ENCODE measurements at regions not wholly inside any gene's neighbourhood (a gene's known extent, or its start where the extent isn't known, plus 50 kb on each side); places are given as distances from the start of the nearest gene placed in this dataset.

- no peak for DNase-seq (ENCODE audit: low read depth)
These were observed 210.9 kb downstream of the ZC3H11B start for GRCh38 chr1:219401724-219402625.

GRCh38 chr1:219399446-219399845, 213.5 kb downstream of the ZC3H11B start:
- no peak for DNase-seq (ENCODE audit: low read depth)

- no peak for DNase-seq (ENCODE audit: low read depth)
These were observed 214.0 kb downstream of the ZC3H11B start for GRCh38 chr1:219398815-219399396.

- no peak for DNase-seq (ENCODE audit: low read depth)
These were observed 215.4 kb downstream of the ZC3H11B start for GRCh38 chr1:219397511-219397910.

GRCh38 chr1:219391297-219391696, 217.6 kb downstream of the LYPLAL1 start:
- DNase-seq (ENCODE audit: low read depth) = no peak

GRCh38 chr1:219387211-219387610, 213.5 kb downstream of the LYPLAL1 start:
- DNase-seq (ENCODE audit: low read depth) = no peak

- DNase-seq (ENCODE audit: low read depth) = peak; percentile 4
These were observed 212.2 kb downstream of the LYPLAL1 start for GRCh38 chr1:219385787-219386427.

- no peak for DNase-seq (ENCODE audit: low read depth)
These were observed 209.6 kb downstream of the LYPLAL1 start for GRCh38 chr1:219383281-219383680.

- DNase-seq (ENCODE audit: low read depth) = no peak
These were observed 207.7 kb downstream of the LYPLAL1 start for GRCh38 chr1:219381396-219381795.

GRCh38 chr1:219380463-219380862, 206.8 kb downstream of the LYPLAL1 start:
- DNase-seq (ENCODE audit: low read depth) = no peak

- no peak for DNase-seq (ENCODE audit: low read depth)
These were observed 206.0 kb downstream of the LYPLAL1 start for GRCh38 chr1:219379691-219380090.

- DNase-seq (ENCODE audit: low read depth) = no peak
These were observed 201.0 kb downstream of the LYPLAL1 start for GRCh38 chr1:219374636-219375035.

GRCh38 chr1:219374046-219374566, 200.4 kb downstream of the LYPLAL1 start:
- DNase-seq (ENCODE audit: low read depth) = no peak

- DNase-seq (ENCODE audit: low read depth) = no peak
These were observed 199.9 kb downstream of the LYPLAL1 start for GRCh38 chr1:219373616-219373935.

GRCh38 chr1:219372916-219373615, 199.4 kb downstream of the LYPLAL1 start:
- DNase-seq (ENCODE audit: low read depth) = no peak

- DNase-seq (ENCODE audit: low read depth) = no peak
These were observed 197.8 kb downstream of the LYPLAL1 start for GRCh38 chr1:219371471-219371870.

- no peak for DNase-seq (ENCODE audit: low read depth)
These were observed 193.8 kb downstream of the LYPLAL1 start for GRCh38 chr1:219367496-219367895.

- no peak for DNase-seq (ENCODE audit: low read depth)
These were observed 191.8 kb downstream of the LYPLAL1 start for GRCh38 chr1:219365451-219365850.

GRCh38 chr1:219362702-219363101, 189.0 kb downstream of the LYPLAL1 start:
- DNase-seq (ENCODE audit: low read depth) = no peak

- no peak for DNase-seq (ENCODE audit: low read depth)
These were observed 185.4 kb downstream of the LYPLAL1 start for GRCh38 chr1:219359126-219359525.

GRCh38 chr1:219358080-219358479, 184.4 kb downstream of the LYPLAL1 start:
- DNase-seq (ENCODE audit: low read depth) = no peak

GRCh38 chr1:219354962-219355361, 181.3 kb downstream of the LYPLAL1 start:
- DNase-seq (ENCODE audit: low read depth) = no peak
